ENCODE measurements at regions not wholly inside any gene's neighbourhood (a gene's known extent, or its start where the extent isn't known, plus 50 kb on each side); places are given as distances from the start of the nearest gene placed in this dataset.

- no peak overlapping the region for H3K9ac ChIP-seq (ENCODE audit: low read length)
- ATAC-seq (ENCODE audit: low read depth) (no peak), DNase-seq (no peak)
- POLR2A ChIA-PET, result no interaction called here
- H3K4me1 Mint-ChIP-seq, result no peaks in the 10 kb centered on the region
- H3K27ac ChIP-seq (ENCODE audit: low read length in 2 of 2), result no peak overlapping the region
- H3K4me3 Mint-ChIP-seq, result no peak overlapping the region
- no peaks in the 10 kb centered on the region for H3K79me2 ChIP-seq (ENCODE audit: control insufficient read depth, insufficient read depth, low read length)
- TF ChIP-seq, protein P1, sequence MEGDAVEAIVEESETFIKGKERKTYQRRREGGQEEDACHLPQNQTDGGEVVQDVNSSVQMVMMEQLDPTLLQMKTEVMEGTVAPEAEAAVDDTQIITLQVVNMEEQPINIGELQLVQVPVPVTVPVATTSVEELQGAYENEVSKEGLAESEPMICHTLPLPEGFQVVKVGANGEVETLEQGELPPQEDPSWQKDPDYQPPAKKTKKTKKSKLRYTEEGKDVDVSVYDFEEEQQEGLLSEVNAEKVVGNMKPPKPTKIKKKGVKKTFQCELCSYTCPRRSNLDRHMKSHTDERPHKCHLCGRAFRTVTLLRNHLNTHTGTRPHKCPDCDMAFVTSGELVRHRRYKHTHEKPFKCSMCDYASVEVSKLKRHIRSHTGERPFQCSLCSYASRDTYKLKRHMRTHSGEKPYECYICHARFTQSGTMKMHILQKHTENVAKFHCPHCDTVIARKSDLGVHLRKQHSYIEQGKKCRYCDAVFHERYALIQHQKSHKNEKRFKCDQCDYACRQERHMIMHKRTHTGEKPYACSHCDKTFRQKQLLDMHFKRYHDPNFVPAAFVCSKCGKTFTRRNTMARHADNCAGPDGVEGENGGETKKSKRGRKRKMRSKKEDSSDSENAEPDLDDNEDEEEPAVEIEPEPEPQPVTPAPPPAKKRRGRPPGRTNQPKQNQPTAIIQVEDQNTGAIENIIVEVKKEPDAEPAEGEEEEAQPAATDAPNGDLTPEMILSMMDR (IDR thresholded peaks at IDR 0.05), result no peak
- no peak for TF ChIP-seq EZH2 (IDR thresholded peaks at IDR 0.05; ENCODE audit: borderline replicate concordance, insufficient read depth, low read depth, low read length, poor library complexity, severe bottlenecking)
- peaks cover 3% of the 10 kb centered on the region for H3K27me3 Mint-ChIP-seq
- CTCF ChIA-PET, result no interaction called here
- no CpG with 5 or more reads among the region's 1 CpG for WGBS (ENCODE audit: insufficient coverage)
- no peaks in the 10 kb centered on the region for H4K20me1 ChIP-seq (ENCODE audit: control insufficient read depth, insufficient read depth, low read length, poor library complexity, severe bottlenecking)
- H3K9me3 ChIP-seq (ENCODE audit: control extremely low read depth in 1 of 3, control insufficient read depth in 2 of 3, insufficient read depth in 1 of 3, low read length in 2 of 3), result peaks cover 0 to 2% (median 0%) of the 10 kb centered on the region in 3 donors
- no peak overlapping the region for H2AFZ ChIP-seq (ENCODE audit: insufficient read depth, low read depth, low read length, poor library complexity, severe bottlenecking)
- intact Hi-C loops (cut with micrococcal nuclease), result no loop called here
- H3K36me3 ChIP-seq (replicated peaks in 1 of 2; ENCODE audit: control extremely low read depth in 1 of 2, control insufficient read depth in 1 of 2, extremely low read depth in 1 of 2, insufficient read depth in 2 of 2, low read length in 1 of 2), result no peaks in the 10 kb centered on the region
- H3K4me3 ChIP-seq (ENCODE audit: control extremely low read depth in 1 of 5, extremely low read depth in 1 of 5, insufficient read depth in 1 of 5, low read depth in 2 of 5, low read length in 4 of 5), result no peak overlapping the region
- H3K27ac Mint-ChIP-seq, result no peak overlapping the region
- H3K4me1 ChIP-seq (ENCODE audit: control insufficient read depth in 2 of 2, insufficient read depth in 2 of 2, low read length in 2 of 2), result no peaks in the 10 kb centered on the region
- H3K4me2 ChIP-seq (replicated peaks; ENCODE audit: low read depth, low read length, poor library complexity, severe bottlenecking), result no peak overlapping the region
- H3K27me3 ChIP-seq (replicated peaks in 1 of 4; ENCODE audit: control extremely low read depth in 1 of 4, control insufficient read depth in 3 of 4, insufficient read depth in 4 of 4, low read length in 3 of 4), result no peaks in the 10 kb centered on the region
- peaks cover 6% of the 10 kb centered on the region for H3K9me3 Mint-ChIP-seq (ENCODE audit: insufficient read depth)
Observed at GRCh38 chr2:16860627-16861026, 195.0 kb upstream of the CYRIA start.

GRCh38 chr2:16855183-16855582 is 189.5 kb upstream of the CYRIA start:
- Mint-ChIP-seq H3K9me3 (ENCODE audit: insufficient read depth) (peaks cover 6% of the 10 kb centered on the region), H3K4me1 (no peaks in the 10 kb centered on the region), H3K27me3 (no peaks in the 10 kb centered on the region), H3K27ac (no peak overlapping the region), H3K4me3 (no peak overlapping the region)
- Histone ChIP-seq H2AFZ (ENCODE audit: insufficient read depth, low read depth, low read length, poor library complexity, severe bottlenecking) (no peak overlapping the region), H3K9ac (ENCODE audit: low read length) (no peak overlapping the region), H3K27me3 (replicated peaks in 1 of 4; ENCODE audit: control extremely low read depth in 1 of 4, control insufficient read depth in 3 of 4, insufficient read depth in 4 of 4, low read length in 3 of 4) (no peaks in the 10 kb centered on the region), H3K27ac (ENCODE audit: low read length in 2 of 2) (no peak overlapping the region), H3K4me2 (replicated peaks; ENCODE audit: low read depth, low read length, poor library complexity, severe bottlenecking) (no peak overlapping the region), H4K20me1 (ENCODE audit: control insufficient read depth, insufficient read depth, low read length, poor library complexity, severe bottlenecking) (no peaks in the 10 kb centered on the region), H3K9me3 (ENCODE audit: control extremely low read depth in 1 of 3, control insufficient read depth in 2 of 3, insufficient read depth in 1 of 3, low read length in 2 of 3) (peaks cover 0 to 2% (median 0%) of the 10 kb centered on the region in 3 donors), H3K4me1 (ENCODE audit: control insufficient read depth in 2 of 2, insufficient read depth in 2 of 2, low read length in 2 of 2) (no peaks in the 10 kb centered on the region), H3K79me2 (ENCODE audit: control insufficient read depth, insufficient read depth, low read length) (no peaks in the 10 kb centered on the region), H3K4me3 (ENCODE audit: control extremely low read depth in 1 of 5, extremely low read depth in 1 of 5, insufficient read depth in 1 of 5, low read depth in 2 of 5, low read length in 4 of 5) (no peak overlapping the region), H3K36me3 (replicated peaks in 1 of 2; ENCODE audit: control extremely low read depth in 1 of 2, control insufficient read depth in 1 of 2, extremely low read depth in 1 of 2, insufficient read depth in 2 of 2, low read length in 1 of 2) (no peaks in the 10 kb centered on the region)
- 97% methylated on average over 20 of the region's 22 CpGs for WGBS (ENCODE audit: insufficient coverage)
- POLR2A ChIA-PET, result no interaction called here
- DNase-seq (no peak), ATAC-seq (ENCODE audit: low read depth) (no peak)
- TF ChIP-seq, protein P1 (IDR thresholded peaks at IDR 0.05), result no peak
- TF ChIP-seq EZH2 (IDR thresholded peaks at IDR 0.05; ENCODE audit: borderline replicate concordance, insufficient read depth, low read depth, low read length, poor library complexity, severe bottlenecking), result no peak
- CTCF ChIA-PET, result no interaction called here
- intact Hi-C loops (cut with micrococcal nuclease), result no loop called here
